Neural cell (in vitro differentiated cells): ENCODE measurements at regions not wholly inside any gene's neighbourhood (a gene's known extent, or its start where the extent isn't known, plus 50 kb on each side); places are given as distances from the start of the nearest gene placed in this dataset.

ENCODE experiments used
- H2AFZ ChIP-seq: fragments of 200-600, 300-800 bp; sonication (generic), shearing (Covaris generic); 2 replicates; pipeline ENCODE4 v1.6.0; 2014; ENCODE audit warnings: low read depth, mild to moderate bottlenecking, antibody characterized with exemption, low read length, moderate library complexity
- H3F3A ChIP-seq: fragments of 200-600 bp; shearing (Covaris generic); 2 replicates; pipeline ENCODE4 v1.6.1; 2016; ENCODE audit warnings: mild to moderate bottlenecking, moderate library complexity, mixed read lengths, antibody characterized with exemption, low read length; ENCODE audit not compliant: insufficient read depth, poor library complexity, severe bottlenecking
- H3K27ac ChIP-seq: fragments of 200-600, 300-800 bp; sonication (generic), shearing (Covaris generic); 2 replicates; pipeline ENCODE4 v1.5.1; 2014; ENCODE audit warnings: mild to moderate bottlenecking, low read length, moderate library complexity
- H3K27me3 ChIP-seq: fragments of 300-800, 200-600 bp; sonication (generic), shearing (Covaris generic); 2 replicates; pipeline ENCODE4 v1.6.0; 2014; ENCODE audit warnings: mild to moderate bottlenecking, low read depth, low read length, moderate library complexity; ENCODE audit not compliant: insufficient read depth
- H3K36me3 ChIP-seq: fragments of 300-800, 200-600 bp; sonication (generic), shearing (Covaris generic); 2 replicates; pipeline ENCODE4 v1.5.1; 2014; ENCODE audit warnings: mild to moderate bottlenecking, antibody characterized with exemption, low read length, moderate library complexity; ENCODE audit not compliant: insufficient read depth
- H3K4me2 ChIP-seq: fragments of 300-800, 200-600 bp; sonication (generic), shearing (Covaris generic); 2 replicates; pipeline ENCODE4 v1.6.0; 2014; ENCODE audit warnings: mild to moderate bottlenecking, low read length
- H3K4me3 ChIP-seq: fragments of 300-800, 200-600 bp; sonication (generic), shearing (Covaris generic); 2 replicates; pipeline ENCODE4 v1.5.1; 2014; ENCODE audit warnings: mild to moderate bottlenecking, low read length, moderate library complexity
- H3K79me2 ChIP-seq: fragments of 200-600 bp; shearing (Covaris generic); replicated peaks from 2 replicates; pipeline ENCODE4 v1.6.0; 2014; ENCODE audit warnings: mild to moderate bottlenecking, low read length, moderate library complexity; ENCODE audit not compliant: insufficient read depth
- H3K9ac ChIP-seq: fragments of 300-800, 200-600 bp; sonication (generic), shearing (Covaris generic); 2 replicates; pipeline ENCODE4 v1.6.1; 2016; ENCODE audit warnings: mild to moderate bottlenecking, low read length, mixed read lengths
- H3K9me2 ChIP-seq: fragments of 200-600 bp; shearing (Covaris generic); 2 replicates; pipeline ENCODE4 v1.6.1; 2016; ENCODE audit warnings: mild to moderate bottlenecking, low read length, mixed read lengths; ENCODE audit not compliant: insufficient read depth
- H3K9me3 ChIP-seq: fragments of 200-600, 300-800 bp; sonication (generic), shearing (Covaris generic); 2 replicates; pipeline ENCODE4 v1.6.1; 2016; ENCODE audit warnings: mild to moderate bottlenecking, mixed run types, low read length, moderate library complexity, mixed read lengths
- H4K20me1 ChIP-seq: fragments of 200-600 bp; shearing (Covaris generic); 2 replicates; pipeline ENCODE4 v1.6.1; 2016; ENCODE audit warnings: mild to moderate bottlenecking, mixed run types; ENCODE audit not compliant: insufficient read depth
- EP300 ChIP-seq: fragments of 450-650 bp; conservative IDR thresholded peaks from 2 replicates; pipeline ENCODE4 v1.6.1; 2014; ENCODE audit warnings: antibody characterized with exemption, mild to moderate bottlenecking, moderate library complexity; ENCODE audit not compliant: poor library complexity, severe bottlenecking
- EZH2 ChIP-seq: fragments of 200-600, 300-800 bp; shearing (Covaris generic), sonication (generic); IDR thresholded peaks from 2 replicates; pipeline ENCODE4 v1.6.1; 2014; ENCODE audit warnings: antibody characterized with exemption, low read length, borderline replicate concordance, mild to moderate bottlenecking; ENCODE audit not compliant: insufficient read depth, poor library complexity, severe bottlenecking
- MXI1 ChIP-seq: fragments of 450-650 bp; conservative IDR thresholded peaks from 2 replicates; pipeline ENCODE4 v1.6.1; 2014; ENCODE audit warnings: antibody characterized with exemption, mild to moderate bottlenecking; ENCODE audit not compliant: poor library complexity, severe bottlenecking
- POLR2AphosphoS5 ChIP-seq: IDR thresholded peaks from 2 replicates; pipeline ENCODE4 v1.6.1; 2012
- RAD21 ChIP-seq: fragments of 450-650 bp; conservative IDR thresholded peaks from 2 replicates; pipeline ENCODE4 v1.6.1; 2014; ENCODE audit warnings: antibody characterized with exemption, mild to moderate bottlenecking, moderate library complexity
- REST ChIP-seq: IDR thresholded peaks from 2 replicates; pipeline ENCODE4 v1.6.1; 2012; ENCODE audit warnings: borderline replicate concordance
- SMC3 ChIP-seq: fragments of 450-650 bp; conservative IDR thresholded peaks from 2 replicates; pipeline ENCODE4 v1.6.1; 2014; ENCODE audit warnings: antibody characterized with exemption, mild to moderate bottlenecking, moderate library complexity; ENCODE audit not compliant: poor library complexity
- TAF1 ChIP-seq: IDR thresholded peaks from 2 replicates; pipeline ENCODE4 v1.6.1; 2012; ENCODE audit warnings: low read depth
- TF ChIP-seq, protein P1 (sequence below): fragments of 450-650 bp; IDR thresholded peaks from 2 replicates; pipeline ENCODE4 v1.5.1; 2014; ENCODE audit warnings: antibody characterized with exemption, mild to moderate bottlenecking, moderate library complexity; ENCODE audit not compliant: poor library complexity, severe bottlenecking

DNA sequence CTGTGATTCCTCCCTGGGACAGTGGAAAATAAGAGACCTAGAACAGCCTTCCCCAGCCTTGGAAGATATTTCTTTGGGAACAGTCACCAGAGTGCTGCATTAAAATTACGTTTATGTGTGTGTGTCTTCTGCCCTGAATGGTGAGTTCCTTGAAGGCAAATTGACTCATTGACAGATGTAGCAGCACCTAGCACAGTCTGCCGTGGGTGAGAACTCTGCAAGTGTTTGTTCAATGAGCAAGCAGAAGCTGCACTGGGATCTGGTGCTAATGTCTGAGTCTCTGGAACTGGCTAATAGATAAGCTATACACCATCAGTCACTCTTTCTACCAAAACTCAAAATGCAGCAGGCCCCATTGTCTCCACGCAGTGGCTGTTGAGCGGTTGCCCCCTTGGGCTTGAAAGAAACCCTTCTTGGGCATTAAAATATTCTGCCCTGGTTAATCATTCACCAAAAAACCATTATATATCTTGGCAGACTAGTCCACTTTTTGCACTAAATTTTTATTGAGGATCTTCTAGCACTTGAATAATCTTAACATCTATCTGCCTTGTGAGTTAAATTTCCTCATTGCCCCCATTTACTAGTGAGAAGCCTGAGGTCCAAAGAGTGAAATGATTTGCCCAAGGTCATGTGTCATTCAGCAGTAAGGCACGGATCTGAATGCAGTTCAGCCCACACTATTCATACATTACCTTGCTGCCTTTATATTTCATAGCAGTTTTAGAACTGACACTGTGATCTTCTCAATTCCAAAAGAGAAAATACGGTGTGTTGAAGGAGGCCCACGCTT, 87.8 kb upstream of the GALNT18 start:
- no peaks in the 10 kb centered on the region for H4K20me1 ChIP-seq
- no peak overlapping the region for H2AFZ ChIP-seq
- H3K9me2 ChIP-seq = no peaks in the 10 kb centered on the region
- no peaks in the 10 kb centered on the region for H3K9me3 ChIP-seq
- no peak overlapping the region for H3K9ac ChIP-seq
- no peak overlapping the region for H3K4me3 ChIP-seq
- H3K36me3 ChIP-seq = no peaks in the 10 kb centered on the region
- TF ChIP-seq RAD21 (no peak), MXI1 (no peak), SMC3 (no peak), POLR2AphosphoS5 (no peak), EZH2 (no peak), TAF1 (no peak), EP300 (no peak), REST (no peak)
- TF ChIP-seq, protein P1, sequence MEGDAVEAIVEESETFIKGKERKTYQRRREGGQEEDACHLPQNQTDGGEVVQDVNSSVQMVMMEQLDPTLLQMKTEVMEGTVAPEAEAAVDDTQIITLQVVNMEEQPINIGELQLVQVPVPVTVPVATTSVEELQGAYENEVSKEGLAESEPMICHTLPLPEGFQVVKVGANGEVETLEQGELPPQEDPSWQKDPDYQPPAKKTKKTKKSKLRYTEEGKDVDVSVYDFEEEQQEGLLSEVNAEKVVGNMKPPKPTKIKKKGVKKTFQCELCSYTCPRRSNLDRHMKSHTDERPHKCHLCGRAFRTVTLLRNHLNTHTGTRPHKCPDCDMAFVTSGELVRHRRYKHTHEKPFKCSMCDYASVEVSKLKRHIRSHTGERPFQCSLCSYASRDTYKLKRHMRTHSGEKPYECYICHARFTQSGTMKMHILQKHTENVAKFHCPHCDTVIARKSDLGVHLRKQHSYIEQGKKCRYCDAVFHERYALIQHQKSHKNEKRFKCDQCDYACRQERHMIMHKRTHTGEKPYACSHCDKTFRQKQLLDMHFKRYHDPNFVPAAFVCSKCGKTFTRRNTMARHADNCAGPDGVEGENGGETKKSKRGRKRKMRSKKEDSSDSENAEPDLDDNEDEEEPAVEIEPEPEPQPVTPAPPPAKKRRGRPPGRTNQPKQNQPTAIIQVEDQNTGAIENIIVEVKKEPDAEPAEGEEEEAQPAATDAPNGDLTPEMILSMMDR = no peak
- no peak overlapping the region for H3K4me2 ChIP-seq
- H3F3A ChIP-seq = no peaks in the 10 kb centered on the region
- H3K27me3 ChIP-seq = no peaks in the 10 kb centered on the region
- no peak overlapping the region for H3K27ac ChIP-seq
- no peaks in the 10 kb centered on the region for H3K79me2 ChIP-seq

- Histone ChIP-seq H2AFZ (no peak overlapping the region), H3K79me2 (no peaks in the 10 kb centered on the region), H3K9me3 (no peaks in the 10 kb centered on the region), H3F3A (no peaks in the 10 kb centered on the region), H3K27me3 (no peaks in the 10 kb centered on the region), H3K4me2 (no peak overlapping the region), H3K27ac (no peak overlapping the region), H3K4me3 (no peak overlapping the region), H3K9ac (no peak overlapping the region), H4K20me1 (no peaks in the 10 kb centered on the region), H3K36me3 (no peaks in the 10 kb centered on the region), H3K9me2 (no peaks in the 10 kb centered on the region)
- TF ChIP-seq SMC3 (no peak), TAF1 (no peak), REST (no peak), EZH2 (no peak), POLR2AphosphoS5 (no peak), EP300 (no peak), MXI1 (no peak), RAD21 (no peak)
- TF ChIP-seq, protein P1 = no peak
These were observed 86.5 kb upstream of the GALNT18 start for GRCh38 chr11:11708256-11708655.
